ENCODE measurements at regions not wholly inside any gene's neighbourhood (a gene's known extent, or its start where the extent isn't known, plus 50 kb on each side); places are given as distances from the start of the nearest gene placed in this dataset.

- TF ChIP-seq CTCF (IDR thresholded peaks at IDR 0.05; ENCODE audit: borderline replicate concordance, extremely low read depth, insufficient read depth) = no peak
- DNase-seq = no peak
- no peaks in the 10 kb centered on the region for H3K27me3 ChIP-seq (ENCODE audit: control insufficient read depth, insufficient read depth, low read length)
- no peak for FAIRE-seq
- H3K9ac ChIP-seq (ENCODE audit: low read length in 3 of 3) = no peak overlapping the region
- peaks cover 0 to 5% (median 0%) of the 10 kb centered on the region in 3 donors for H3K4me1 ChIP-seq (ENCODE audit: control insufficient read depth in 2 of 3, insufficient read depth in 2 of 3, low read depth in 1 of 3, low read length in 3 of 3)
- no peaks in the 10 kb centered on the region for H3K36me3 ChIP-seq (ENCODE audit: control insufficient read depth in 2 of 3, insufficient read depth in 3 of 3, low read length in 3 of 3)
- peaks cover 0 to 3% (median 0%) of the 10 kb centered on the region in 3 donors for H3K9me3 ChIP-seq (ENCODE audit: control insufficient read depth in 2 of 3, insufficient read depth in 1 of 3, low read length in 3 of 3)
- H3K4me3 ChIP-seq (ENCODE audit: low read length in 3 of 3) = no peak overlapping the region
- intact Hi-C loops (cut with DNase I) = no loop called here
- H3K27ac ChIP-seq (ENCODE audit: low read depth in 2 of 2, low read length in 2 of 2) = no peak overlapping the region
Measured at GRCh38 chr4:188984518-188984917, 845.3 kb downstream of the TRIML1 start.

GRCh38 chr4:188986271-188986689, 847.0 kb downstream of the TRIML1 start:
- H3K9ac ChIP-seq (ENCODE audit: low read length in 3 of 3) = no peak overlapping the region
- H3K27me3 ChIP-seq (ENCODE audit: control insufficient read depth, insufficient read depth, low read length) = no peaks in the 10 kb centered on the region
- H3K4me3 ChIP-seq (ENCODE audit: low read length in 3 of 3) = no peak overlapping the region
- DNase-seq (peak in 2 of 5 donors; percentile 24 to 29), FAIRE-seq (no peak)
- no peaks in the 10 kb centered on the region for H3K36me3 ChIP-seq (ENCODE audit: control insufficient read depth in 2 of 3, insufficient read depth in 3 of 3, low read length in 3 of 3)
- H3K27ac ChIP-seq (ENCODE audit: low read depth in 2 of 2, low read length in 2 of 2) = no peak overlapping the region
- H3K4me1 ChIP-seq (ENCODE audit: control insufficient read depth in 2 of 3, insufficient read depth in 2 of 3, low read depth in 1 of 3, low read length in 3 of 3) = peaks cover 0 to 5% (median 0%) of the 10 kb centered on the region in 3 donors
- H3K9me3 ChIP-seq (ENCODE audit: control insufficient read depth in 2 of 3, insufficient read depth in 1 of 3, low read length in 3 of 3) = peaks cover 0 to 3% (median 0%) of the 10 kb centered on the region in 3 donors
- intact Hi-C loops (cut with DNase I) = no loop called here
- no peak for TF ChIP-seq CTCF (IDR thresholded peaks at IDR 0.05; ENCODE audit: borderline replicate concordance, extremely low read depth, insufficient read depth)

GRCh38 chr4:188987011-188987410, 847.8 kb downstream of the TRIML1 start:
- no peak for FAIRE-seq
- intact Hi-C loops (cut with DNase I) = no loop called here
- Histone ChIP-seq H3K27me3 (ENCODE audit: control insufficient read depth, insufficient read depth, low read length) (no peaks in the 10 kb centered on the region), H3K4me3 (ENCODE audit: low read length in 3 of 3) (no peak overlapping the region), H3K9ac (ENCODE audit: low read length in 3 of 3) (no peak overlapping the region), H3K9me3 (ENCODE audit: control insufficient read depth in 2 of 3, insufficient read depth in 1 of 3, low read length in 3 of 3) (peaks cover 0 to 3% (median 0%) of the 10 kb centered on the region in 3 donors), H3K4me1 (ENCODE audit: control insufficient read depth in 2 of 3, insufficient read depth in 2 of 3, low read depth in 1 of 3, low read length in 3 of 3) (peaks cover 0 to 5% (median 0%) of the 10 kb centered on the region in 3 donors), H3K27ac (ENCODE audit: low read depth in 2 of 2, low read length in 2 of 2) (no peak overlapping the region), H3K36me3 (ENCODE audit: control insufficient read depth in 2 of 3, insufficient read depth in 3 of 3, low read length in 3 of 3) (no peaks in the 10 kb centered on the region)
- TF ChIP-seq CTCF (IDR thresholded peaks at IDR 0.05; ENCODE audit: borderline replicate concordance, extremely low read depth, insufficient read depth) = no peak
- DNase-seq = no peak

- DNase-seq (no peak), FAIRE-seq (no peak)
- no peak for TF ChIP-seq CTCF (IDR thresholded peaks at IDR 0.05; ENCODE audit: borderline replicate concordance, extremely low read depth, insufficient read depth)
- H3K36me3 ChIP-seq (ENCODE audit: control insufficient read depth in 2 of 3, insufficient read depth in 3 of 3, low read length in 3 of 3) = no peaks in the 10 kb centered on the region
- no peaks in the 10 kb centered on the region for H3K27me3 ChIP-seq (ENCODE audit: control insufficient read depth, insufficient read depth, low read length)
- peaks cover 0 to 5% (median 0%) of the 10 kb centered on the region in 3 donors for H3K4me1 ChIP-seq (ENCODE audit: control insufficient read depth in 2 of 3, insufficient read depth in 2 of 3, low read depth in 1 of 3, low read length in 3 of 3)
- no peak overlapping the region for H3K9ac ChIP-seq (ENCODE audit: low read length in 3 of 3)
- H3K4me3 ChIP-seq (ENCODE audit: low read length in 3 of 3) = no peak overlapping the region
- peaks cover 0 to 3% (median 0%) of the 10 kb centered on the region in 3 donors for H3K9me3 ChIP-seq (ENCODE audit: control insufficient read depth in 2 of 3, insufficient read depth in 1 of 3, low read length in 3 of 3)
- intact Hi-C loops (cut with DNase I) = no loop called here
- no peak overlapping the region for H3K27ac ChIP-seq (ENCODE audit: low read depth in 2 of 2, low read length in 2 of 2)
Measured at GRCh38 chr4:188988131-188988530, 848.9 kb downstream of the TRIML1 start.
